Erythroblast (primary cell): ENCODE measurements at regions not wholly inside any gene's neighbourhood (a gene's known extent, or its start where the extent isn't known, plus 50 kb on each side); places are given as distances from the start of the nearest gene placed in this dataset.
"Not testable (repeated sequence)": the region's sequence is repeated elsewhere in the genome, so short reads cannot be mapped to it uniquely, and the experiment has no call there.

Experiments used
- DNase-seq, 2 experiments: peaks; one replicate each; lab custom pipeline; 2025; lab: John Stamatoyannopoulos, UW
- GATA1 ChIP-seq: IDR thresholded peaks from 2 replicates; pipeline ENCODE4 v1.6.1; 2011; ENCODE audit warnings: low read depth, mild to moderate bottlenecking, control low read depth, low read length, moderate library complexity
- POLR2A ChIP-seq: IDR thresholded peaks from 2 replicates; pipeline ENCODE4 v1.6.1; 2011; ENCODE audit warnings: mild to moderate bottlenecking, low read length

GRCh38 chr5:32876791-32877190 lies 165.7 kb downstream of the NPR3 start:
- DNase-seq: no peak
- no peak for TF ChIP-seq POLR2A
- TF ChIP-seq GATA1: no peak

- DNase-seq: not testable (repeated sequence)
Measured at GRCh38 chr5:32879364-32879763, 168.2 kb downstream of the NPR3 start.

- TF ChIP-seq GATA1 (no peak), POLR2A (no peak)
Measured at GRCh38 chr5:32880796-32881195, 169.7 kb downstream of the NPR3 start.

GRCh38 chr5:32887390-32887789 lies 176.3 kb downstream of the NPR3 start:
- TF ChIP-seq GATA1 (no peak), POLR2A (no peak)
- no peak for DNase-seq

More at GRCh38 chr5:32880796-32881195, 169.7 kb downstream of the NPR3 start:
- DNase-seq: no peak

GRCh38 chr5:32889078-32889477 lies 178.0 kb downstream of the NPR3 start:
- TF ChIP-seq GATA1 (no peak), POLR2A (no peak)
- no peak for DNase-seq

- TF ChIP-seq POLR2A (no peak), GATA1 (no peak)
- DNase-seq: no peak
Measured at GRCh38 chr5:32903613-32904012, 192.5 kb downstream of the NPR3 start.

- no peak for TF ChIP-seq GATA1
- TF ChIP-seq POLR2A: no peak
- no peak for DNase-seq
Measured at GRCh38 chr5:32908641-32909040, 197.5 kb downstream of the NPR3 start.

GRCh38 chr5:32909207-32909606 lies 198.1 kb downstream of the NPR3 start:
- DNase-seq: no peak

GRCh38 chr5:32916648-32917047 lies 205.5 kb downstream of the NPR3 start:
- DNase-seq: peak in 1 of 2 experiments; percentile 9
- TF ChIP-seq POLR2A (no peak), GATA1 (no peak)

More at GRCh38 chr5:32909207-32909606, 198.1 kb downstream of the NPR3 start:
- no peak for TF ChIP-seq POLR2A
- TF ChIP-seq GATA1: no peak

- no peak for DNase-seq
Measured at GRCh38 chr5:32928761-32929160, 217.6 kb downstream of the NPR3 start.

GRCh38 chr5:32931438-32931837 lies 220.3 kb downstream of the NPR3 start:
- DNase-seq: not testable (repeated sequence)

More at GRCh38 chr5:32928761-32929160, 217.6 kb downstream of the NPR3 start:
- TF ChIP-seq GATA1 (no peak), POLR2A (no peak)

- TF ChIP-seq POLR2A: no peak
- TF ChIP-seq GATA1: no peak
- no peak for DNase-seq
Measured at GRCh38 chr5:32932241-32932935, 221.3 kb downstream of the NPR3 start.

- TF ChIP-seq GATA1: no peak
- no peak for TF ChIP-seq POLR2A
- no peak for DNase-seq
Measured at GRCh38 chr5:32933692-32934091, 222.6 kb downstream of the NPR3 start.

- TF ChIP-seq GATA1 (no peak), POLR2A (no peak)
- no peak for DNase-seq
Measured at GRCh38 chr5:32934529-32934928, 223.4 kb downstream of the NPR3 start.

GRCh38 chr5:32935283-32935682 lies 224.2 kb downstream of the NPR3 start:
- TF ChIP-seq GATA1 (no peak), POLR2A (no peak)
- no peak for DNase-seq
